SHP77 (cell line): ENCODE measurements at regions not wholly inside any gene's neighbourhood (a gene's known extent, or its start where the extent isn't known, plus 50 kb on each side); places are given as distances from the start of the nearest gene placed in this dataset.

Source experiments
- DNase-seq, 2 experiments: peaks; one replicate each; lab custom pipeline; 2025; lab: John Stamatoyannopoulos, UW

DNA sequence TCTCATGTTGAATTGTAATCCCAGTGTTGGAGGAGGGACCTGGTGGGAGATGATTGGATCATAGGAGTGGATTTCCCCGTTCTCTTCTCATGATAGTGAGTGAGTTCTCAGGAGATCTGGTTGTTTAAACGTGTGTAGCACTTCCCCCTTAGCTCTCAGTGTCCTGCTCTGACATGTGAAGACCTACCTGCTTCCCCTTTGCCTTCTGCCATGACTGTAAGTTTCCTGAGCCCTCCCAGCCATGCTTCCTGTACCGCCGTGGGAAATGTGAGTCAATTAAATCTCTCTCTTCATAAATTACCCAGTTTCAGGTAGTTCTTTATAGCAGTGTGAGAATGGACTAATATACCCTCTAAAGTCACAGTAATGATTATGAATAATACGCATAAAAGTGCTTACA lies 248.4 kb upstream of the LRRC7 start:
- DNase-seq: no peak

DNA sequence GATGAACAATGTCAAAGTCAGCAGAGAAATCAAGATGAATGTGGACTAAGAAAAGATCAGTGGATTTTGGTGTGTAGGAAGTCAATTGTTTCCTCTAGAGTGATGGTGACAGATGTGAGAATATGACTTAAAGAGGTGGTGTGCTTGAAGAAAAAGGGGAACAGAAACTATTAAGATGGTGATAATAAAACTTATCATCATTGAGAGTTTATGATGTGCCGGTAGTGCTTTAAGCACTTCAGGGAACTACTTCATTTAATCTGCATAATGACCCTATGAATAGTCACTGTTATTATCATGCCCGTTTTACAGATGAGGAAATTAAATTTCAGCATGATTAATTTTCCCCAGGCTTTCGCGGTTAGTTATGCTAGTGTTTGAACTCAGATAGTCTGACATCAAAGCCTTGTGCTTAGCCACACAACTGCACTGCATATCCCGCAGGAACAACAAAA lies 246.9 kb upstream of the LRRC7 start:
- no peak for DNase-seq

DNA sequence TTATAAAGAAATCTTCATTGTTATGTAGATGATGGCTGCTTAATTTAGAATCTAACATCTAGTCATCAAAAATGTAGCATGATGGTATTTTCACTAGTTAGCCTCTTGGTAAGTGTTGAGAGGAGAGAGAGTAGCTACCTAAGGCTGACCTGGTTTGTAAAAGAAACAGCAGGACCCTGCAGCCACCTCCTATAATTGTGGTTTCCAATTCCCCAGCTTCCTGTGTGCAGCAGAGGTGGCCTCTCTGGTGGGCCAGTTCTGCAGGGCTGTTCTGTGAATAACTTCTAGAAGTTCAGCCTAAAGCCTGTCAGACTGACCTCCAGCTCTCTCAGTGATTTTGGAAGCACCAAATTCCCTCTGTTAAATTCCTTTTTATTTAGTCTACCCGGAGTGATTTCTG lies 246.4 kb upstream of the LRRC7 start:
- DNase-seq: no peak

DNA sequence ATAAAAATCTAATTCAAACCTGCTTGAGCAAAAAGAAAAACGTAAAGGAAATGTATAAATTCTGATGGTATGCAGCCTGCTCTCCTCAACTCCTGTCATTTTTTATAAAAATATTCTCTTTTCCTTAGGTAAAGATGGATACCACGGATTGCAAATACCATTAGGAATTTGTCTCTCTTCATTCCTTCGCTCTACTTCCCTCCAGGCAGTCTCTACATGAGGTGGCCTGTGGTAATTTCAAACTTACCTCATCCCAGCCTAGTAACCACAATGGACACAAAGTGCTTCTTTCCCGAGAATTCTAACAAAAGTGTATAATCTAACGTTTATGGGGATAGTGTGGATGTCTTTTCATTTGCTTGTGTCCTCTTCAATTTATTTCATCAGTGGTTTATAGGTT lies 239.5 kb upstream of the LRRC7 start:
- no peak for DNase-seq

DNA sequence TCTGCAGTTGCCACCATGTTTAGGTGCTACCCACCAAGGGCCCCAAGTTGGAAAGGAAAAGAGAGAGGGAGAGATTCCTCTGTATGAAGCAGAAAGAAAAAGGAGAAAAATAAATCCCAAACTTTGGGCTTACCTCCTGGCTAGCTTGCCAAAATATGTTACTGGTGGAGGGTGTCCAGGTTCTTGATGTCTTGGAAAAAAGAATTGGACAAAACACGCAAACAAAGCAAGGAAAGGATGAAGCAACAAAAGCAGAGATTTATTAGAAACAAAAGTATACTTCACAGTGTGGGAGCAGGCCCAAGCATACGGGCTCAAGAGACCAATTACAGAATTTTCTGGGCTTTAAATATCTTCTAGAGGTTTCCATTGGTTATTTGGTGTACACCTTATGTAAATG lies 204.5 kb upstream of the LRRC7 start:
- no peak for DNase-seq

DNA sequence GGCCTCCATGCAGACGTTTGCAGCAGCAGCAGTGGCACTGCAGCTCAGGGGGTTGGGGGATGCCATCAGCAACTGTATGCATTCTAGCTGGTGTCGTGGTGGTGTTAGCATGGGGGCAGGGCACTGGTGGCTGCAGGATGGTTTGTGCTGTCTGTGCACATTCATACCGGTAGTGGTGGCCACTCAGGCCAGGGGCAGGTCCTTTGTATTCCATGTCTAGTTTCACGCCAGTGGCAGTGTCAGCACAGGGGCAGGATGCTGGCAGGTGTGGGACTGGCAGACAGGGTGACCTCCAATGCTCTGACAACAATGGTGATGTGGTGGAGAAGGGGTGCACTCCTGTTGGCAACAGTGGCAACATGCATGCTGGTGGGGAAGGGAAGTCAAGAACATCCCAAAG lies 194.2 kb upstream of the LRRC7 start:
- DNase-seq: no peak

DNA sequence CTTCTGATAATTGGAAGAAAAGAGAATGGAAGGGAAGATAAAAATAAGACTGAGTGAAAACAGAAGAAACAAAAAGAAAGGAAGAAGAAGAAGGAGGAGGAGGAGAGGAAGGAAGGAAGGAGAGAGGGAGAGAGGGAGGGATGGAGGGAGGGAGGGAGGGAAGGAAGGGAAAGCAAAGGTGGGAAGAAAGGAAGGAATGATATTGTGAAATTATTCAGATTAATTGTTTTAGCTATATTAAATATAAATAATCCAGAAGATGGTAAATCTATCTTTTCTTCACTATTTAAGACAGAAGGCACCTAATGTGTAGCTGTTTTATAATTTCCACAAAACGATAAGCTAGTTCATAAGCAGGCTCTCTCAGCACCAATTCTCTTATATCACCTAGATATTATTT lies 191.3 kb upstream of the LRRC7 start:
- no peak for DNase-seq

DNA sequence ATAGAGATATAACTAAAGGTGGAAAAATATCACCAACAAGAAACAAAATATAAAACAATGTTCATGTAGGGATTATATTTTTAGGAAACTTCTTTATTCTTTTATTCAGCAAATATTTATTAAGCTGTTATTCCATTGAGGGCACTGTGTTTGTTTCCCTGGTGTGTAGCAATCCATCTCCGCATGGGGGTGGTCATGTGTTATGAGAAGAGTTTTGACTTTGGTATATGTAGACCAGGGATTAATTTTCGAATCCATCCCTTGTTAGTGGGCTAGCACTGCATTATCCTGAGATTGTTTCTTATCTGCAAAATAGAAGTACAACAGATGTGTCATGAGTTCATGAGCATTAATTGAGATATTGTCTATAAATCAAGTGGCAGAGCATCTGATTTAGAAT lies 190.2 kb upstream of the LRRC7 start:
- DNase-seq: no peak

DNA sequence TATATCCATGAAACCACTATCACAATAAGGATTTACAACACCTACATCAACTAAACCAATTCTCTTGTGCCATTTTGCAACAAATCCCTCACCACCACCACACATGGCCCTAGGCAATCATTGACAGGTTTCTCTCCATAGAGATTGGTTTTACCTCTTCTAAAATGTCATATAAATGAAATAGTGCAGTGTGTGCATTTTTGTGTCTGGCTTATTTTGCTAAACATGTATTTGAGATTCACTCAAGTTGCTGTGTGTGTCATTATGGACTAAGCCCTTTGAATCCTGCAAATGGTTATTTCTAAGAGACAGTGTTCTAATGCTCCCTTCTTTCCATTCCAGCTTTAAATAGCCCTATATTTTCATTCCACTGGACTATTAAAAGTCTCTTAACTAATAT lies 179.7 kb upstream of the LRRC7 start:
- no peak for DNase-seq

DNA sequence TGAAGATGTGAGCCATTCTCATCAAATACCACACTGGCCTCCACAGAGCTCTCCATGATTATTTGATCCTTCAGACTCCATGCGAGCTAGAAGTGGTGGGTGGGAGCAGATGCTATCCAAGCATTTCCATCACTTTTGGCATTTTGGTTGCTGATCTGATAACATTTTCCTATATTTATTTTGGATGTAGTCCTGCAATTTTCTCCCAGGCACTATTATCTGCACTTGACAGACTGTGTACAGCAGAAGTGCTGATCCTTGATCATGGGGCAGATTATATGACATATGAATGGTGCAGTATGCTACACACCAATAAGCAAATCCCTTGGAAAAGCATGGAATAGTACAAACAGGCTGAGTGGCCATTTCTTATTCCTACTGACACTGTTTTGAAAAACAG lies 167.6 kb upstream of the LRRC7 start:
- DNase-seq: no peak

DNA sequence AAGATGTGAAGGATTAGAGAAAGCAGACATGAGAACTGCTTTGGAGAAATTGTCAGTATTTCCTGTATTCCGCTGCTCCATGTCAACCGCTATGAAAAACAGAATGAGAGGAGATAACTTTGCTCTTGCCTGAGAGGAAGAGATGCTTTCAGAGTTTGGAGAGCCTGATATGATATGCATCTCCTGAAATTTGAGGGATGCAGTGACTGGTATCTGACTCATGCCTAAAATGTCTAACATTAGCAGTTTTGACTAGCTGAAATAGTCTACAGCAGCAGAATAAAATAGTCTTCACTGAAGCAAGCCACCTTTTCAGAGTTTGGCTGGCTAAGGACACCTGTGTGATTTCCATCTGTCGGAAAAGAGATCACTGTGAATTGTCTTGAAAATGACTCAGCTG lies 165.8 kb upstream of the LRRC7 start:
- DNase-seq: no peak

DNA sequence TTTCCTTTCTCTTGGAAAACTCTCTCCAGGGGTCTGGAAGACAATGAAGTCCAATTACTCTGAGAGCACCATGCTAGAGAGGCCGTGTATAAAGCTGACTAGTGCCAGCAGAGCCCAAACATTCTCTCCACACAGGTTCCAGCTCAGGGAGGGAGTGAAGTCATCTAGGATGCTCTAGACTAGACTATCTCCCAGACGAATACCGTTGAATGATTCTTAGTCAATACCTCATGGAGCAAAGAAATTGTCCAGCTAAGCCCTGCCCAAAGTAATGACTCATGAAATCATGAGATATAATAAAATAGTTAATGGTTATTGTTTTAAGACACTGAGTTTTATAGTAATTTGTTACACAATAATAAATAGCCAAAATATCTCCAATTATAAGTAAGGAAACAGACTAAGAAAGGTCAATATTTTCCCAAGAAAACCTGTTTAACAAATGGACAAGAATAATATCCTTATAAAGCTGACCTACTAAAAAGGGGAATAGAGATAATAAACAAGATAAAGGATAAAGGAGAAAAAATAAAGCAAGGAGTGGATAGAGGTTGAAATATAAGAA lies 163.9 kb upstream of the LRRC7 start:
- DNase-seq: no peak

DNA sequence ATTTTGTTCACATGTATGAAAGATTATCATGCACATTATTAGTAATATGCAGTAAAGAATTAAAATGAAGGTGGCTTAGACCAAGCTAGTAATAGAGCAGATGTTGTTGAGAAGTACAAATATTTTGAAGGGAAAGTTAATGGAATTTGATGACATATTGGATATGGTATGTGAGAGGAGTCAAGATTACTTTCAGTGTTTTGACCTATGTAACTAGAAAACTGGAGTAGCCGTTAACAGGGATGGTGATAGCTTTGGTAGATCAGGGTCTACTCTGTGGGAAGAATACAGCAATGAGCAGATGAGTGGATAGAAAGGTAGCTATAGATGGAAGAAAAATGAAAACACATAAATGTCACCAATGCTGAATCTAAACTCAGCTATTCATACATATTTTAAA lies 163.2 kb upstream of the LRRC7 start:
- DNase-seq: no peak

DNA sequence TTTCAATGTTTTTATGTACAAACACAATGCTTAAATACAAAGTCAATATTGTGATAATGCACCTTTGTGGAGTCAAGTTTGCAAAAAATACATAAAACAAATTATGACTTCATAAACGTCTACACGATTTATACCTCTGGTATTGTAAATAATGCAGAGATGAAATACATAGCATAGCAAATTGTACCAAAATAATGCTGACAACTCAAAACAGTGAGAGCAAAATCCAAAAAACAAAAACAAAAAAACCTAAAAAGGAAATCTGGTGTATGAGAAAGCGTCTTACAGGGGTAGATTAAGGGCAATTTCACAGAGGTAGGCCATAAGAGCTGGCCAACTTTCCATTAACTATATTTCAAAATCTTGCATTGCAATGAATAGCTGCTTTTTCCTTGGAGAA lies 161.5 kb upstream of the LRRC7 start:
- DNase-seq: no peak

DNA sequence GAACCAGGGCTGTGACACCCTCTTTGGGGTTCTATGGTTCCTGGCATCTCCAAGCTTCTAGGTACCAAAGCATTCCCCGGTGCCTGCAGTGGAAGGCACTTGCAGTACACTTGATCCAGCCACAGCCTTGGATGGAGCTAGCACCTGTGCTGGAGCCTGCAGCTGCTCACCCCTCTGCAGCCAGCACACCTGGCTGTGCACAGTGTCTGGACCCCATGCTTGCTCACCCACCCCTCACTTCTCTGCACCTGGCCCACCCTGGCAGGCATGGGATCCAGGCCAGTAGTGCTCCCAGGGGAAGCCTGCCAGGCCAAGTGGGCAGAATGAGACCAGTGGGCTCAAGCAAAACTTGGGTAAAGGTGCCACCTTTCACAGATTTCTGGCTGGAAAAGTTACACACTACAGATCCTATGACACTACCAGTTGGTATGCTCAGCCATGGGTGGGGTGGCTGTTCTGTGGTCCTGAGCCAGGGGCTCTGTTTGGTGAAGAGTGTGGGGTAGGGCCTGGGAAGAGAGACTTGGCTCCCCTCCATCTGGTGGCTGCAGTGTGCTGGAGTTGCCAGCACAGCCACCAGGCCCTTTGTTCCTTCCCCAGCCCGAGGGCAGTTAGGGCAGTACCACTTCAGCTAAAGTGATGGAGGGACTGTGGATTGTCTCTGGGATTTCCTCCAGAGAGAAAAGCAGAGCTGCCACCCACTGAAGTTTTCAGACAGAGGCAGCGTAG lies 157.8 kb upstream of the LRRC7 start:
- DNase-seq: no peak

DNA sequence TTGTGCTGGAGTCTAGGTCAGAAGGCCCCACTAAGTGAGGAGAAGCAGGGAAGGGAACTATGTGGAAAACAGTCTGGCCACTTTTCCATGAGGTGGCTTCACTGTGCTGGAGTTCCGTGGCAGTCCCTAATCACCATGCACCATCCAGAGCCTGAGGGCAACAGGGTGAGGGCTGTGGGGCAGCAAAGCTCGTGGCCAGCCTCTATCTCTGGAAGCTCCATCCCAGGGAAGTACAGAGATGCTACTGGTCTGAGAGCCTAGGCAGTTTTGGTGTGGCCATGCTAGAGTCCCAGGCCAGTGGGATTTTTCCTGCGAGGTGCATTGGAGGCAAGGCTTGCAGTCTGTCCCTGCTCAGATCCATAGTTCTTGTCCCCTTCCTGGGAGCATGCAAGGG lies 157.3 kb upstream of the LRRC7 start:
- no peak for DNase-seq

DNA sequence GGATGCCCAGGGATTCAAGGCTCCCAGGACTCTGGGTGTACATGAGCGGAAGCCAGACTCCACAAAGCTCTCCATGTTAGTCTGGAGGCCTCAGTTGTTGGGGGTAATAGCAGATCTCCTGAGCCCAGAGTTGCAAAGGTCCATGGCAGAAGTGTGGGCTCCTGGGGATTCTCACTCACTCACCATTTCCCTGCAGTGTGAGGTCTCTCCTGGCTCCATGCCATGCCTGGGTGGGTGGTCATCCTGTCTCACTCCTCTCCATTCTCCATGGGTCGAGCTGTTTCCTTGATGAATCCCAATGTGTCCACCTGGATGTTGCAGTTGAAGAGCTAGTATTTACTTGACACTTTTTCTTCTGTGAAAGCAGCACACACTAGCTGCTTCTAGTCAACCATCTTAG lies 156.8 kb upstream of the LRRC7 start:
- no peak for DNase-seq

DNA sequence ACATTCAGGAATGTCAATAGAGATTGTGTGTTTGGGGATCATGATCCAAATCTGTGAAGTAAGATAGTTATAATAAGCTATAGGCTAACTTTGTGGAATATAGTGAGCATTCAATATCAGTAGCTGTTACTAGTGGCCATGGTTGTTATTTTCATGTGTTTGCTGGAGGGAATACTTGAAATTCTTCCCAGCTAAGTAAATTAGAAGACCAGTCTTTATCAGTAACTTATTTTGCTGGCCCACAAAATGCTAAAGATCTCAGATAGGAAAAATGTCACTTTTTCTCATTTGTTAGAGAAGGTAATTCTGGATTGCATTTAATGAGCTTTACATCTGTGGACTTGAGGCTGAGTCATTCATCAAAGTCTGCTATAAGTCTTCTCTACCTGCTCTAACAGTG lies 156.1 kb upstream of the LRRC7 start:
- DNase-seq: no peak

DNA sequence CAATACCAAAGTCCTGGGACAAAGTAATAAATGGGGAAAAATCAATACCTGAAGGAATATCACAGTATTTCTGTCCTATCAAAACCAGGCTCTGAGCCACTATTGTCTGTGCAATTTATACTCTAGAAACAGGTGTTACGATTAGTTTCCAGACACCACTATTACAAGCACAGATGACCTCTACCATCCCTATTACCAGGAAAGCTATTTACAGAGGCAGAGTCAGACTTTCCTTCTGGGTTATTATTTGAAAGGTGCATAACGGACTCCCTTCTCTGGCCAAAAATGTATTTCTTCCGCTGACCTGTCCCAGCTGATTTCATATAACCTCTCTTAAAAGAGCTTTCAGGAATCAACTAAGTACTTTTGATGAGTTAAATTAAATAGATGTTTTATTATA lies 154.6 kb upstream of the LRRC7 start:
- DNase-seq: no peak

DNA sequence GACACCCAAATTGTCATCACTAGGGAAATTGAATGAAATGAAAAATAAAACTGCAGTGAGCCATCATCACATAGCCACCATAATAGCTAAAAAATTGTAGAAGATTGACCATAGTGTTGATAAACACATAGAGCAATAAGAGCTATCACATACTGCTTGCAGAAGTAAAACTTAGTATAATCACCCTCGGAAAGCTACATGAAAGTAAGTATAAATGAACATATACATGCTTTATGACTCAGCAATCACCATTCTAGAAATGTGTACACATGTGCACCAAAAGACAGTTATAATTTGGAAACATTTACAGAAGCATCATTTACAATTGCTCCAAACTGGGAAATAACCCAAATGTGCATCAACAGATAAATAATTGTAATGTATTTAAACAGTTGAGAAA lies 153.1 kb upstream of the LRRC7 start:
- no peak for DNase-seq

DNA sequence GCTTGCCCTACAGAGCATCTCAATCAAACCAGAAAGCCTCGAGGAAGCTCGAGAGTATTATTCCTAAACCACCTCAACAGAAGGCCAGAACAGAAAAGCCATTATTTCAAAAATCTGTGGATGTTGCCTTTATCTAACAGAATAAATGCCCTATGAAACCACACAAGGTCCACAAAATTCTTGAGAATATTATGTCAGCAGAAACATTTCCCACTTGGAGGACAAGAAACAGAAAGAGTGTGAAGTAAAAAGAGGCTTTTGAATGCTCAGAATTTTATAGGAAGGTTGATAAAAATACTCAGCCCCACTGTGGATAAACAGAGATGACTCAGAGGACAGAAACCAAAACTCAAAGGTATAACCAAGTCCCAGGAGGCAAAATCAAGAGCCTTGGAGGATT lies 146.4 kb upstream of the LRRC7 start:
- no peak for DNase-seq

DNA sequence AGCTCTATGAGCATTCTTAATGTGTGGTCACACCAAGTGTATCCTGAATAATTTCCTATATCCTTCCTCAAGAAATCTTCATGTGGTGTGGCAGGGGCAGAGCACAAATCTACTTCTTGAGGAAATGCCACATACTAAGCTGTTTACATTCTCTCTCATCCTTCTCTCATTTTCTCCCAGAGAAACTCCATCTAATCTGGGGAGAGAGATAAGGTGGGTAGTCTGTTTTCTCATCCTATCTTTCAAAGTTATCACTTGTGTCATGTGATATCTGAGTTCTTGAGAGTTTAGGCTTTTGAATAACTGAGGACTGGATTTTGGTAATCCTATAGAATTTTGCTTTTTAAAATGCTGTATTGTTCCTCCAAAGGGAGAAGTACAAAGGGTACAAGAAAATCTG lies 141.9 kb upstream of the LRRC7 start:
- no peak for DNase-seq

DNA sequence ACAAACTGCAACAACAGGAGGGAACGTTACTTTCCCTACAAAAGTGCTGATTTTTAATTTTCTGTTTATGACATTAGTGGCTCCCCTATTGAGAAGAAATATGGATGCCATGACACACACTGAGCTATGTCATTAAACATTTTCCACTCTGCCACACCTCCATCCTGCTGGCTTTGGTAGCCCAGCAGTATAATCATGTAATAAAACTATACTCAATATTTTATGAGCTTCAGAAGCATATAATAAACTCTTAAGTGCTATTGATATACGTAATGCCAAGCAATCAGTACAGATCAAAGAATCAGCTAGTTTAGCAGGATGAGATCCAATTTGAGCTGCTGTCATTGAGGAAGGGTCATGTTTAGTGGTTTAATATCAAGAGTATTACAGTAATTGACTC lies 141.3 kb upstream of the LRRC7 start:
- no peak for DNase-seq

DNA sequence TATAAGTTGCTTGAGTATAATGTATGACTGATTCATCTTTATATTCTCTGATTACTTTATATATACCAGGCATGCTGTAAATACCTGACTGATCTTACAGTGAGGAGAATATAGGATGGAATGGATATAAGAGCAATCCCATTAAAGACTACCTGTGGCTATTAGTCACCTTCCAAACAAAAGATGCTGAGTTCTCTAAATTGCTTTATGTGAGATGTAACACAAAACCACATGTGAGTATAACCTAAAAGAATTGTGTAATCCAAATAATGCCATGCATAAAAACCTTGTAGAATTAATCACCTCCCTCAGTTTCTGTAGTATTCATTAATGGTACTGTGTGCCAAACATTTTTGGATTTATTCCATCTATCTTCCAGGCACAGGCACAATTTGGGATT lies 134.6 kb upstream of the LRRC7 start:
- DNase-seq: no peak
